ENCODE measurements at regions not wholly inside any gene's neighbourhood (a gene's known extent, or its start where the extent isn't known, plus 50 kb on each side); places are given as distances from the start of the nearest gene placed in this dataset.
"Not testable (repeated sequence)": the region's sequence is repeated elsewhere in the genome, so short reads cannot be mapped to it uniquely, and the experiment has no call there.

DNA sequence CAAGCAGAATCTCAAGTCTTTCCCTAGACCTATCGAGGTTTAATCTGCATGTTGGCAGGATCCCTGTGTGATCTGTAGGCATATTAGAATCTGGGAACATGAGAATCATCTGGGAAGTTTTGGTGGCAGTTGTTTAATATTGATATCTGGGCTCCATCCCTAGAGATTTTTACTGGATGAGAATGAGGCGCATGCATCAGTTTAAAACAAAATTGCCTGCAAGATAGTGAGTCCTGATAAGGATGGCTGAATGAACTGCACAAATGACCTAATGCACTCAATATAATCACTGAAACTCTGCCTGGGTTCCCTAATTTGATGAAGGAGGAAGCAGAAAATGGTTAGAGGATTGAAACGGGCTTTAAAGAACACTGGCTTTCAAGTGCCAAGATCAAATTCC, 218.0 kb downstream of the FGFR2 start:
- TF ChIP-seq NFRKB (IDR thresholded peaks at IDR 0.05): no peak
- TF ChIP-seq, protein P1, sequence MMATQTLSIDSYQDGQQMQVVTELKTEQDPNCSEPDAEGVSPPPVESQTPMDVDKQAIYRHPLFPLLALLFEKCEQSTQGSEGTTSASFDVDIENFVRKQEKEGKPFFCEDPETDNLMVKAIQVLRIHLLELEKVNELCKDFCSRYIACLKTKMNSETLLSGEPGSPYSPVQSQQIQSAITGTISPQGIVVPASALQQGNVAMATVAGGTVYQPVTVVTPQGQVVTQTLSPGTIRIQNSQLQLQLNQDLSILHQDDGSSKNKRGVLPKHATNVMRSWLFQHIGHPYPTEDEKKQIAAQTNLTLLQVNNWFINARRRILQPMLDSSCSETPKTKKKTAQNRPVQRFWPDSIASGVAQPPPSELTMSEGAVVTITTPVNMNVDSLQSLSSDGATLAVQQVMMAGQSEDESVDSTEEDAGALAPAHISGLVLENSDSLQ (IDR thresholded peaks at IDR 0.05): no peak
- no peak for TF ChIP-seq TARDBP (IDR thresholded peaks at IDR 0.05)
- no peak for TF ChIP-seq ZNF384 (IDR thresholded peaks at IDR 0.05)
- no peak for TF ChIP-seq SP1 (IDR thresholded peaks at IDR 0.05)
- no peak for TF ChIP-seq CTBP1 (IDR thresholded peaks at IDR 0.05; ENCODE audit: borderline replicate concordance)
- no peak for TF ChIP-seq FOXK2 (IDR thresholded peaks at IDR 0.05)
- no peak for TF ChIP-seq HDGF (IDR thresholded peaks at IDR 0.05; ENCODE audit: borderline replicate concordance)
- TF ChIP-seq ELF4 (IDR thresholded peaks at IDR 0.05): no peak
- TF ChIP-seq FOXA1 (IDR thresholded peaks at IDR 0.05): no peak
- no peak for TF ChIP-seq LEF1 (IDR thresholded peaks at IDR 0.05; ENCODE audit: borderline replicate concordance)
- no peak for TF ChIP-seq ARNT (IDR thresholded peaks at IDR 0.05)
- TF ChIP-seq L3MBTL2 (conservative IDR thresholded peaks at IDR 0.05): no peak
- no peak for TF ChIP-seq BHLHE40 (IDR thresholded peaks at IDR 0.05; ENCODE audit: borderline replicate concordance)
- no peak for TF ChIP-seq FOXM1 (IDR thresholded peaks at IDR 0.05; ENCODE audit: borderline replicate concordance)
- TF ChIP-seq SUZ12 (IDR thresholded peaks at IDR 0.05): no peak

DNA sequence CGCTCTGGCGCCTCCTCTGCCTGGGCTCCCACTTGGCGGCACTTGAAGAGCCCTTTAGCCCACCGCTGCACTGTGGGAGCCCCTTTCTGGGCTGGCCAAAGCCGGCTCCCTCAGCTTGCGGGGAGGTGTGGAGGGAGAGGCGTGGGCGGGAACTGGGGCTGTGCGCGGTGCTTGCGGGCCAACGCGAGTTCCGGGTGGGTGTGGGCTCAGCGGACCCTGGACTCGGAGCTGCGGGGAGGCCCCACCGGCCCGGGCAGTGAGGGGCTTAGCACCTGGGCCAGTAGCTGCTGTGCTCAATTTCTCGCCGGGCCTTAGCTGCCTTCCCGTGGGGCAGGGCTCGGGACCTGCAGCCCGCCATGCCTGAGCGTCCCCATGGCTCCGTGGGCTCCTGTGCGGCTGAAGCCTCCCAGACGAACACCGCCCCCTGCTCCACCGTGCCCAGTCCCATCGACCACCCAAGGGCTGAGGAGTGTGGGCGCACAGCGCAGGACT, 216.2 kb downstream of the FGFR2 start:
- POLR2A ChIA-PET; DNase-seq (ENCODE audit: extremely low spot score): not testable (repeated sequence)
- CTCF ChIA-PET: interaction anchor here (1.3 kb wide), 1 partner anchor 9 kb away, joined by 4 read pairs; no protein-coding TSS in a partner anchor

More for the DNA sequence above, 218.0 kb downstream of the FGFR2 start:
- no peak for DNase-seq (ENCODE audit: extremely low spot score)
- CTCF ChIA-PET: no interaction called here
- POLR2A ChIA-PET: no interaction called here

DNA sequence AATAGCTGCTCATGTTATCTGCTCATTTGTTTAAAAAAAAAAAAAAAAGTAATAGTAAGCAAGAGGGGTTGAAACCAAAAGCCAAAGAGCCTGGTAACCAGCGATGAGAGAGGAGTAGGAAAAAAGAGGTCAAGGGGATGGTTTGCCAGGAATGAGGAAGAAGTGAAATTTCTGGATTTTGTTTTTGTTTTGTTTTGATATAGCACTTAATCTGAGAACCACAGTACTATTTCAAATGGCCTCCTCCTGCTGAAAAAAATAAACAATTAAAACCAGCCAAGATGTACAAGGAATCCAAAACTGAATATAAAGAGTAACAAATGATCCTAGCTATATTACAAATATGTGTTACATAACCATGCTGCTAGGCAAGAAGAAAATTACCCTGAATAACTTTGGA, 213.1 kb downstream of the FGFR2 start:
- DNase-seq (ENCODE audit: extremely low spot score): no peak
- CTCF ChIA-PET: no interaction called here

DNA sequence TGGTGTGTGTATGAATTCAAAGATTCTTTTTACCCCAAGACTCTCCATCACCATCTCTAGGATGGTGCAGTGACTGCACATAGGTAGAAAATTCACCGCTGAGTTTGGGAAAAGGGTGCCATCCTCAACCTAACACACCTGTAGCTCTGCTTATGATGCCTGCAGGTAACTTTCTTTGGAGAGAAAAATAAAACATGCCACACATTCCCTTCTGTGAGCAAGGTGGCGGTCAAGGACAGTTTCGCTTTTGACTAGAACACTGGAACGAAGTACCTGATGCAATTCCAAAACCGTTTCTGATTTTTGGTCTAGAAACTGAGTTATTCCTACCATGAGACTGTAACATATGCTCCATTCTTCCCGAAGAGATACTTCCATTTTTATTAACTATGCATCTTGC, 205.6 kb downstream of the FGFR2 start:
- CTCF ChIA-PET: interaction anchor here (0.6 kb wide), 1 partner anchor 37 kb away, joined by 3 read pairs; no protein-coding TSS in a partner anchor
- POLR2A ChIA-PET: no interaction called here
- TF ChIP-seq L3MBTL2 (conservative IDR thresholded peaks at IDR 0.05) (no peak), CTBP1 (IDR thresholded peaks at IDR 0.05; ENCODE audit: borderline replicate concordance) (no peak), FOXA1 (IDR thresholded peaks at IDR 0.05) (no peak), SP1 (IDR thresholded peaks at IDR 0.05) (no peak), TARDBP (IDR thresholded peaks at IDR 0.05) (no peak), NFRKB (IDR thresholded peaks at IDR 0.05) (no peak), SUZ12 (IDR thresholded peaks at IDR 0.05) (no peak), LEF1 (IDR thresholded peaks at IDR 0.05; ENCODE audit: borderline replicate concordance) (no peak), ARNT (IDR thresholded peaks at IDR 0.05) (no peak), FOXK2 (IDR thresholded peaks at IDR 0.05) (no peak), ELF4 (IDR thresholded peaks at IDR 0.05) (no peak)
- TF ChIP-seq, protein P1 (IDR thresholded peaks at IDR 0.05): no peak
- DNase-seq (ENCODE audit: extremely low spot score): no peak

More for the DNA sequence above, 213.1 kb downstream of the FGFR2 start:
- TF ChIP-seq TARDBP (IDR thresholded peaks at IDR 0.05) (no peak), ARNT (IDR thresholded peaks at IDR 0.05) (no peak), FOXM1 (IDR thresholded peaks at IDR 0.05; ENCODE audit: borderline replicate concordance) (no peak), SP1 (IDR thresholded peaks at IDR 0.05) (no peak), L3MBTL2 (conservative IDR thresholded peaks at IDR 0.05) (no peak), HDGF (IDR thresholded peaks at IDR 0.05; ENCODE audit: borderline replicate concordance) (no peak), LEF1 (IDR thresholded peaks at IDR 0.05; ENCODE audit: borderline replicate concordance) (no peak), ELF4 (IDR thresholded peaks at IDR 0.05) (no peak), BHLHE40 (IDR thresholded peaks at IDR 0.05; ENCODE audit: borderline replicate concordance) (no peak), SUZ12 (IDR thresholded peaks at IDR 0.05) (no peak)
- POLR2A ChIA-PET: no interaction called here

DNA sequence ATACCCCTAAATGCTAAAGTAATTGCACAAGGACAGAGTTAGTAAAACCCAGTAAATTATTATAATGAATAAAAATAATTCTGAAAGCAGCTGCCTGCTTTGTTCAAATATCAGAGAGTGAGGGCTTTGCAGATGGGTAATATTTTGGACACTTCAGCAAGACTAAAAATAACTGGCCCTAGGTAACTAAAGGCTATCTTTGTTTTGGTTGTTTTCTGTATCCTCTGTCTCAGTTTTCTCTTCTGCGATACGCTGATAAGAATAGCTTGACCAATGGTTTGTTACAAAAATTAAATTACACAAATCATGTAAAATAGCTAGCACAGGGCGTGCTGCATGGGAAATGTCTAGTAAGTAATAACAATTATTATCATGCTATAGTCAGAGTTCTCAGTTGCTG, 204.7 kb downstream of the FGFR2 start:
- POLR2A ChIA-PET: no interaction called here
- CTCF ChIA-PET: no interaction called here
- DNase-seq (ENCODE audit: extremely low spot score): no peak
- TF ChIP-seq FOXK2 (IDR thresholded peaks at IDR 0.05): no peak
- TF ChIP-seq, protein P1 (IDR thresholded peaks at IDR 0.05): no peak

DNA sequence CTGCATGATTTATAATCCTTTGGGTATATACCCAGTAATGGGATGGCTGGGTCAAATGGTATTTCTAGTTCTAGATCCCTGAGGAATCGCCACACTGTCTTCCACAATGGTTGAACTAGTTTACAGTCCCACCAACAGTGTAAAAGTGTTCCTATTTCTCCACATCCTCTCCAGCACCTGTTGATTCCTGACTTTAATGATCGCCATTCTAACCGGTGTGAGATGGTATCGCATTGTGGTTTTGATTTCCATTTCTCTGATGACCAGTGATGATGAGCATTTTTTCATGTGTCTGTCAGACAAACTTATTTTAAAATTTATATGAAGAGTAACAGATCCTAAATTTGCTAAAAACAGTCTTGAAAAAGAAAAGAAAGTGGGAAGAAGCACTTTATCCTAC, 197.7 kb downstream of the FGFR2 start:
- not testable (repeated sequence) for DNase-seq (ENCODE audit: extremely low spot score)

DNA sequence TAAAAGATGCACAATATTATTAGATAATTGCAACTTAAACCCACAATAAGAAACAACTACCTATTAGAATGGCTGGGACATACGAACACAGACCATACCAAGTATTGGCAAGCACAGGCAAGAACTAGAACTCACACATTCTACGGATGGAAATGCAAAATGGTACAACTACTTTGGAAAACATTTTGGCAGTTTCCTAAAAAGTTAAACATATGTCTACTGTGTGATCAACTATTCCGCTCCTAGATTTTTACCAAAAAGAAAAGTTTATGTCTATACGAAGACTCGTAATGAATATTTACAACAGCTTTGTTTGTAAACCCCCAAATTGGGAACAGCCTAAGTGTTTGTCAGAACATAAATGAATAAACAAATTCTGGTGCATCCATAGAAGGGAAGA, 194.7 kb downstream of the FGFR2 start:
- POLR2A ChIA-PET: no interaction called here
- no peak for DNase-seq (ENCODE audit: extremely low spot score)
- CTCF ChIA-PET: interaction anchor here (0.6 kb wide), 1 partner anchor 12 kb away, joined by 12 read pairs; no protein-coding TSS in a partner anchor
- TF ChIP-seq ZNF384 (IDR thresholded peaks at IDR 0.05) (no peak), SUZ12 (IDR thresholded peaks at IDR 0.05) (no peak), NFRKB (IDR thresholded peaks at IDR 0.05) (no peak), LEF1 (IDR thresholded peaks at IDR 0.05; ENCODE audit: borderline replicate concordance) (no peak)

More for the DNA sequence above, 197.7 kb downstream of the FGFR2 start:
- CTCF ChIA-PET, POLR2A ChIA-PET: not testable (repeated sequence)

Measured in HEK293T (cell line).